Fibroblast of the aortic adventitia (primary cell): ENCODE measurements at regions not wholly inside any gene's neighbourhood (a gene's known extent, or its start where the extent isn't known, plus 50 kb on each side); places are given as distances from the start of the nearest gene placed in this dataset.
"Not testable (repeated sequence)": the region's sequence is repeated elsewhere in the genome, so short reads cannot be mapped to it uniquely, and the experiment has no call there.

ENCODE experiments used
- DNase-seq: peaks from one replicate; pipeline ENCODE4 v3.0.0-alpha.2; 2010; ENCODE audit warnings: low read depth
- H3K4me3 ChIP-seq: 2 replicates; pipeline ENCODE4 v1.5.1; 2011; ENCODE audit warnings: low read depth, mild to moderate bottlenecking, control low read depth, low read length, moderate library complexity
- CTCF ChIP-seq: IDR thresholded peaks from 2 replicates; pipeline ENCODE4 v1.5.1; 2011; ENCODE audit warnings: mild to moderate bottlenecking, low read length, control low read depth, inconsistent platforms; ENCODE audit not compliant: insufficient read depth

- no peak for TF ChIP-seq CTCF
- no peak for DNase-seq
- no peak overlapping the region for H3K4me3 ChIP-seq
These were observed 105.8 kb upstream of the TRIM77 start for GRCh38 chr11:89604281-89604680.

GRCh38 chr11:89606845-89607244 lies 103.3 kb upstream of the TRIM77 start:
- H3K4me3 ChIP-seq: not testable (repeated sequence)
- DNase-seq: peak; percentile 19

GRCh38 chr11:89607497-89607896 lies 102.6 kb upstream of the TRIM77 start:
- not testable (repeated sequence) for H3K4me3 ChIP-seq, DNase-seq

GRCh38 chr11:89608234-89608966 lies 101.7 kb upstream of the TRIM77 start:
- TF ChIP-seq CTCF: no peak
- H3K4me3 ChIP-seq: no peak overlapping the region
- DNase-seq: no peak

- no peak for DNase-seq
- H3K4me3 ChIP-seq: no peak overlapping the region
- TF ChIP-seq CTCF: no peak
These were observed 98.0 kb upstream of the TRIM77 start for GRCh38 chr11:89612096-89612495.

- DNase-seq: no peak
- no peak for TF ChIP-seq CTCF
- no peak overlapping the region for H3K4me3 ChIP-seq
These were observed 96.2 kb upstream of the TRIM77 start for GRCh38 chr11:89613911-89614310.

GRCh38 chr11:89614428-89614827 lies 95.7 kb upstream of the TRIM77 start:
- not testable (repeated sequence) for H3K4me3 ChIP-seq
- peak; percentile 36 for DNase-seq

GRCh38 chr11:89615642-89616041 lies 94.5 kb upstream of the TRIM77 start:
- H3K4me3 ChIP-seq, DNase-seq: not testable (repeated sequence)

- not testable (repeated sequence) for DNase-seq, H3K4me3 ChIP-seq
These were observed 93.9 kb upstream of the TRIM77 start for GRCh38 chr11:89616161-89616560.
